H9 (cell line): ENCODE measurements at regions not wholly inside any gene's neighbourhood (a gene's known extent, or its start where the extent isn't known, plus 50 kb on each side); places are given as distances from the start of the nearest gene placed in this dataset.

Experiments used
- DNase-seq: peaks from one replicate; pipeline ENCODE4 v3.0.0-alpha.2; 2017
- H2AFZ ChIP-seq: one replicate; pipeline ENCODE4 v1.6.1; 2013; ENCODE audit warnings: mild to moderate bottlenecking, low read length, control low read depth, moderate library complexity
- H2AK5ac ChIP-seq: 2 replicates; pipeline ENCODE4 v1.6.1; 2013; ENCODE audit warnings: low read length, control low read depth, mixed read lengths; ENCODE audit not compliant: insufficient read length
- H2BK120ac ChIP-seq: one replicate; pipeline ENCODE4 v1.6.1; 2013; ENCODE audit warnings: low read depth, mild to moderate bottlenecking, low read length, control low read depth, inconsistent platforms; ENCODE audit not compliant: poor library complexity, severe bottlenecking
- H2BK12ac ChIP-seq: 2 replicates; pipeline ENCODE4 v1.6.1; 2013; ENCODE audit warnings: low read length, control low read depth, mixed read lengths, low read depth; ENCODE audit not compliant: insufficient read length
- H2BK15ac ChIP-seq: 2 replicates; pipeline ENCODE4 v1.6.1; 2013; ENCODE audit warnings: low read depth, low read length, control low read depth
- H2BK20ac ChIP-seq: one replicate; pipeline ENCODE4 v1.6.1; 2013; ENCODE audit warnings: low read depth, mild to moderate bottlenecking, low read length, control low read depth, inconsistent platforms; ENCODE audit not compliant: poor library complexity, severe bottlenecking
- H2BK5ac ChIP-seq: 2 replicates; pipeline ENCODE4 v1.6.1; 2013; ENCODE audit warnings: low read length, control low read depth, mixed read lengths; ENCODE audit not compliant: insufficient read length
- H3K14ac ChIP-seq: 2 replicates; pipeline ENCODE4 v1.6.1; 2013; ENCODE audit warnings: low read length, control low read depth; ENCODE audit not compliant: insufficient read depth
- H3K18ac ChIP-seq: 2 replicates; pipeline ENCODE4 v1.6.1; 2013; ENCODE audit warnings: low read depth, mild to moderate bottlenecking, mixed read lengths, low read length, control low read depth; ENCODE audit not compliant: insufficient read length
- H3K23ac ChIP-seq: 2 replicates; pipeline ENCODE4 v1.6.1; 2013; ENCODE audit warnings: low read length, control low read depth, mixed read lengths, low read depth; ENCODE audit not compliant: insufficient read length
- H3K23me2 ChIP-seq: 2 replicates; pipeline ENCODE4 v1.6.1; 2013; ENCODE audit warnings: low read depth, mild to moderate bottlenecking, mixed read lengths, low read length, control low read depth; ENCODE audit not compliant: insufficient read length, poor library complexity, severe bottlenecking
- H3K27ac ChIP-seq: 2 replicates; pipeline ENCODE4 v1.5.1; 2013; ENCODE audit warnings: low read length, control low read depth, mixed read lengths, low read depth; ENCODE audit not compliant: insufficient read length
- H3K27me3 ChIP-seq: 2 replicates; pipeline ENCODE4 v1.6.1; 2013; ENCODE audit warnings: low read length, control low read depth, inconsistent platforms; ENCODE audit not compliant: insufficient read depth
- H3K4ac ChIP-seq: 2 replicates; pipeline ENCODE4 v1.6.1; 2013; ENCODE audit warnings: low read depth, mild to moderate bottlenecking, control low read depth, inconsistent platforms, low read length, moderate library complexity
- H3K4me1 ChIP-seq: 2 replicates; pipeline ENCODE4 v1.6.1; 2013; ENCODE audit warnings: low read length, control low read depth, inconsistent platforms; ENCODE audit not compliant: insufficient read depth
- H3K4me2 ChIP-seq: 2 replicates; pipeline ENCODE4 v1.6.1; 2013; ENCODE audit warnings: low read length, control low read depth, mixed read lengths; ENCODE audit not compliant: insufficient read length, insufficient read depth
- H3K56ac ChIP-seq: 2 replicates; pipeline ENCODE4 v1.6.1; 2013; ENCODE audit warnings: low read depth, mild to moderate bottlenecking, mixed read lengths, low read length, control low read depth; ENCODE audit not compliant: insufficient read length
- H3K79me1 ChIP-seq: 2 replicates; pipeline ENCODE4 v1.6.1; 2013; ENCODE audit warnings: low read depth, mild to moderate bottlenecking, moderate library complexity, low read length, control low read depth, inconsistent platforms; ENCODE audit not compliant: insufficient read depth, poor library complexity, severe bottlenecking
- H3K79me2 ChIP-seq: 2 replicates; pipeline ENCODE4 v1.6.1; 2013; ENCODE audit warnings: low read length, control low read depth, inconsistent platforms; ENCODE audit not compliant: insufficient read depth
- H3K9ac ChIP-seq: 2 replicates; pipeline ENCODE4 v1.6.1; 2013; ENCODE audit warnings: low read length, control low read depth, mixed read lengths; ENCODE audit not compliant: insufficient read length; ENCODE audit errors: extremely low read depth
- H3K9me3 ChIP-seq: one replicate; pipeline ENCODE4 v1.6.1; 2013; ENCODE audit warnings: low read depth, low read length, inconsistent platforms; ENCODE audit not compliant: control insufficient read depth
- H3T11ph ChIP-seq: one replicate; pipeline ENCODE4 v1.6.1; 2013; ENCODE audit warnings: mild to moderate bottlenecking, low read length, control low read depth, inconsistent platforms
- H4K20me1 ChIP-seq: one replicate; pipeline ENCODE4 v1.6.1; 2013; ENCODE audit not compliant: control insufficient read depth, insufficient read length, insufficient read depth
- H4K5ac ChIP-seq: 2 replicates; pipeline ENCODE4 v1.6.1; 2013; ENCODE audit warnings: low read depth, mild to moderate bottlenecking, mixed read lengths, low read length, control low read depth; ENCODE audit not compliant: insufficient read length
- H4K8ac ChIP-seq: replicated peaks from 2 replicates; pipeline ENCODE4 v1.6.1; 2013; ENCODE audit warnings: low read length, control low read depth, mixed read lengths, low read depth; ENCODE audit not compliant: insufficient read length
- H4K91ac ChIP-seq: 2 replicates; pipeline ENCODE4 v1.6.1; 2013; ENCODE audit warnings: low read depth, mild to moderate bottlenecking, moderate library complexity, mixed read lengths, low read length, control low read depth; ENCODE audit not compliant: insufficient read length
- H3K27ac Mint-ChIP-seq, 3 experiments: 2 replicates in 2 of 3; 3 replicates in 1 of 3; pipeline ENCODE4 v1.8.0; 2020 to 2021; ENCODE audit warnings: mixed read lengths in 3 of 3, mild to moderate bottlenecking in 1 of 3, moderate library complexity in 1 of 3
- H3K27me3 Mint-ChIP-seq: 2 replicates; pipeline ENCODE4 v1.8.0; 2021; ENCODE audit warnings: low read depth, mild to moderate bottlenecking, moderate library complexity, mixed read lengths
- H3K36me3 Mint-ChIP-seq, 3 experiments: 2 replicates in 2 of 3; 3 replicates in 1 of 3; pipeline ENCODE4 v1.8.0; 2020 to 2021; ENCODE audit warnings: low read depth in 3 of 3, mixed read lengths in 3 of 3; ENCODE audit not compliant: insufficient read depth in 1 of 3
- H3K4me1 Mint-ChIP-seq, 2 experiments: 2 replicates each; pipeline ENCODE4 v1.8.0; 2020; ENCODE audit warnings: mixed read lengths in 2 of 2
- H3K4me3 Mint-ChIP-seq, 2 experiments: 2 replicates in 1 of 2; 3 replicates in 1 of 2; pipeline ENCODE4 v1.8.0; 2020 to 2021; ENCODE audit warnings: mild to moderate bottlenecking in 2 of 2, mixed read lengths in 2 of 2, moderate library complexity in 1 of 2
- H3K9me3 Mint-ChIP-seq, 2 experiments: 2 replicates in 1 of 2; 3 replicates in 1 of 2; pipeline ENCODE4 v1.8.0; 2020; ENCODE audit warnings: mild to moderate bottlenecking in 2 of 2, mixed read lengths in 2 of 2, moderate library complexity in 1 of 2
- CTCF ChIP-seq: fragments of 200-600 bp; sonication (generic); conservative IDR thresholded peaks from 3 replicates; pipeline ENCODE4 v1.8.0; 2021; ENCODE audit warnings: antibody characterized with exemption, mild to moderate bottlenecking

DNA sequence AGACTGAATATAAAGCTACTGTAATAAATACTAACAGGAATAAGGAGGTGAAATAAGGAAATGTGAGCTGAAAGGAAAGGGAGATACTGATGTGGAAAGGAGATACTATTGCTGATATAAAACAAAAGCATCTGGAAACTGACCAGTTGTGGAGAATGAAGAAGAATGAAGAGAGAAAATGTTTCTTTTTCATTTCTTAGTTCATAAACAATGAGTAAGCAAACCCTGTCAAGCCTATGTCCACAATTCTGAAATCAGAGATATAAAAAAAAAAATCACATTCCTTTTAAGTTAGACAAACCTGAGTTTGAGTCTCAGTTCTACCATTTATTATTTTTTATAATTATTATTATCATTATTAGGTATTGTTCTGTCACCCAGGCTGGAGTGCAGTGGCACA, 121.6 kb upstream of the GJE1 start:
- Histone ChIP-seq H4K20me1 (no peaks in the 10 kb centered on the region), H3K23ac (no peak overlapping the region), H3K9ac (no peak overlapping the region), H4K8ac (no peak overlapping the region), H2BK5ac (no peak overlapping the region), H2BK20ac (no peak overlapping the region), H2BK15ac (no peak overlapping the region), H3K79me1 (no peaks in the 10 kb centered on the region), H3K23me2 (no peaks in the 10 kb centered on the region), H3K79me2 (no peaks in the 10 kb centered on the region), H3K14ac (no peak overlapping the region), H4K91ac (no peak overlapping the region), H2AFZ (no peak overlapping the region), H2BK12ac (no peak overlapping the region), H4K5ac (no peak overlapping the region), H2BK120ac (no peak overlapping the region), H2AK5ac (no peak overlapping the region), H3K4me2 (no peak overlapping the region), H3K27me3 (no peaks in the 10 kb centered on the region), H3K9me3 (no peaks in the 10 kb centered on the region), H3K27ac (no peak overlapping the region), H3K56ac (no peak overlapping the region), H3K4ac (no peak overlapping the region), H3T11ph (no peak overlapping the region), H3K18ac (no peak overlapping the region), H3K4me1 (peaks cover 3% of the 10 kb centered on the region; the same call in 1 of the 2 replicates)
- Mint-ChIP-seq H3K4me1 (peaks cover 37 to 53% of the 10 kb centered on the region in 2 experiments), H3K27ac (no peak overlapping the region), H3K4me3 (no peak overlapping the region), H3K9me3 (peaks cover 3 to 6% of the 10 kb centered on the region in 2 experiments; a peak in 4 of 5 replicates), H3K36me3 (peaks cover 3 to 8% (median 6%) of the 10 kb centered on the region in 3 experiments; a peak in 4 of 7 replicates), H3K27me3 (no peaks in the 10 kb centered on the region)
- no peak for TF ChIP-seq CTCF
- no peak for DNase-seq
